GM12874 (cell line): ENCODE measurements at regions not wholly inside any gene's neighbourhood (a gene's known extent, or its start where the extent isn't known, plus 50 kb on each side); places are given as distances from the start of the nearest gene placed in this dataset.

Experiments
- TF ChIP-seq, protein P1 (sequence below): IDR thresholded peaks from 2 replicates; pipeline ENCODE4 v1.5.1; 2011; ENCODE audit warnings: low read depth, mild to moderate bottlenecking, control low read depth, low read length, moderate library complexity; ENCODE audit not compliant: insufficient read depth

DNA sequence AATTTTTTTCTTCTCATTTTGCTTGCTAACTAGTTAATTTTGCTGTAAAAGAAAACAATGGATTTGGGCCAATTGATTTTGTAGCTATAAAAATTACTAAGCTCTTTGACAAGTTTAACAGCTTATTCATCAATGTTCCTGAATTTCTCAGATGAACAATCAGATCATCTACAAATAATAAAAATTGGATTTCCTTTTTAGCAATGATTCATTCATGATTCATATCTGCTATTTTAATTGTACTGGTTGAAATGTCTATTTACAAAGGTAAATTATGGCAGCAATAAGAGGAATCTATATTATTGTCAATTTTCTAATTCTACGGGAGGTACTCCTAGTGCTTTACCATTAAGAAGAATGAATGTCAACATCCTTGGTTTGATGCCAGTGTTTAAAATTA is 178.8 kb upstream of the BTBD3 start:
- TF ChIP-seq, protein P1, sequence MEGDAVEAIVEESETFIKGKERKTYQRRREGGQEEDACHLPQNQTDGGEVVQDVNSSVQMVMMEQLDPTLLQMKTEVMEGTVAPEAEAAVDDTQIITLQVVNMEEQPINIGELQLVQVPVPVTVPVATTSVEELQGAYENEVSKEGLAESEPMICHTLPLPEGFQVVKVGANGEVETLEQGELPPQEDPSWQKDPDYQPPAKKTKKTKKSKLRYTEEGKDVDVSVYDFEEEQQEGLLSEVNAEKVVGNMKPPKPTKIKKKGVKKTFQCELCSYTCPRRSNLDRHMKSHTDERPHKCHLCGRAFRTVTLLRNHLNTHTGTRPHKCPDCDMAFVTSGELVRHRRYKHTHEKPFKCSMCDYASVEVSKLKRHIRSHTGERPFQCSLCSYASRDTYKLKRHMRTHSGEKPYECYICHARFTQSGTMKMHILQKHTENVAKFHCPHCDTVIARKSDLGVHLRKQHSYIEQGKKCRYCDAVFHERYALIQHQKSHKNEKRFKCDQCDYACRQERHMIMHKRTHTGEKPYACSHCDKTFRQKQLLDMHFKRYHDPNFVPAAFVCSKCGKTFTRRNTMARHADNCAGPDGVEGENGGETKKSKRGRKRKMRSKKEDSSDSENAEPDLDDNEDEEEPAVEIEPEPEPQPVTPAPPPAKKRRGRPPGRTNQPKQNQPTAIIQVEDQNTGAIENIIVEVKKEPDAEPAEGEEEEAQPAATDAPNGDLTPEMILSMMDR, result no peak

DNA sequence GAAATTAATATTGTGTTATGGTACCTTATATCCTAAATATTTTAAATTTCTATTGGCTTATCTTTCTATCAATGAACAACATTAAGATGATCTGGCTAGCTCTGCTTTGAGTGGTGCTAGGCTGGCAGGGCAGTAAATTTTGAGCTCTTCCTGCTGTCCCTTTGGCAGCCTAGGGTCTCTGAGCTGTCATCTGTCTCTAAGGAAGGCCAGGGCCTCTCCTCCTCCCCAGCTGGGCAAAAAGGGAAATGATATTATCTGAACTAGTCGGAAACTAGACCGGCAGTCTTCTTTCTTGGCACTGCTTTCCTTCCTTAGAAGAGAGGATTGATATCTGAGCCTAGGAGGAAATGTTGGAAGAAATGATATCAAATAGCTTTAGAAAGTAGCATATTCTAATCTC is 176.7 kb upstream of the BTBD3 start:
- TF ChIP-seq, protein P1, result no peak

DNA sequence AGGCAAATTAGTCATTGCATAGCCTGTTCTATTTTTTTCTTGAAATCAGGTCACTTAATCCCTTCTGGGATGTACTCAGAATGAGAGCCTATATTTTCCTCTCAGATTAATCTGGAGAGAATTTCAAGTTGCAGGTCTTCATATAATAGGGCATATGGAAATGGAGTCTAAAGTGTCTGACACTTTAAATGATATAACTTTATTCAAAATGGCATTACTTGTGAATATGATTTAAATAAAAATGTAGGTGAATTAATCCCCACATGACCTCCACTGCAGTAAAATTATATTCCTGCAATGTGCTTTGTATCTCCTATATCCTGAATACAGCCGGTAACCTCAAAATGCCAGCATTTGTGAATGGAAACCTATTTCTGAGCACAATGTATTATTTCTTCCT is 172.5 kb upstream of the BTBD3 start:
- TF ChIP-seq, protein P1, result no peak

DNA sequence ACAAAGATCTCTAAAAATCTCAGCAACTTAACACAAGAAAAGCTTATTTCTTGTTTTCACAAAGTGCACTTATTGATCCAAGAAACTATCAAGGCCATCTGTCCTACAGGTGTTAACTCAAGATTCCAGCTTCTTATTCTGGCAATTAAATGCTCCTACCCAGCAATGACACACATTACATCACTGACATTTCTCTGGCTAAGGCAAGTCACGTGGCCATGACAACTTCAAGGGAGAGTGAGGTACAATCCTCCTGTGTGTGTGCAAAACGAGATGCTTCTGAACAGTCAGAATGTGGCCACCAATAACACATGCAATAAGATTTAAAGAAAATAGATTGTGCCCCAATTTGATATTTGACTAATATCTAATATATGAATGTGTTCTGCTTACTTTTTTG is 169.3 kb upstream of the BTBD3 start:
- TF ChIP-seq, protein P1, result no peak

DNA sequence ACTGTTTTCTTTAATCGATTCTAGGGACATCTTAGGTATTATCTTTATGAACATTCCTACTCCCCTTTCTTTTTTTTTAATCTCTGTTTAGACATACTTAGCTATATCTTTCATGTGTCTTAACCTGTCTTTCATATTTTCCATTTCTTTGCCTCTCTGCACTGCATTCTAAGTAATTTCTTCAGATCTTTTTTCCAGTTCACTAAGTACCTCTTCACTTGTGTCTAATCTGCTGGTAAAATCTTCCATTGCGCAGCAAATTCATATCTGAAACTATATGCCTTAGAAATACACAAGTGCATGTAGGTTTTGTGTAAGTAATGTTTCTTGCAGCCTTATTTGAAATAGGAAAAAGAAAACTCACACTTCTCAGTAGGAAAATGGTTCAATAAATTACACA is 165.4 kb upstream of the BTBD3 start:
- TF ChIP-seq, protein P1, result no peak

DNA sequence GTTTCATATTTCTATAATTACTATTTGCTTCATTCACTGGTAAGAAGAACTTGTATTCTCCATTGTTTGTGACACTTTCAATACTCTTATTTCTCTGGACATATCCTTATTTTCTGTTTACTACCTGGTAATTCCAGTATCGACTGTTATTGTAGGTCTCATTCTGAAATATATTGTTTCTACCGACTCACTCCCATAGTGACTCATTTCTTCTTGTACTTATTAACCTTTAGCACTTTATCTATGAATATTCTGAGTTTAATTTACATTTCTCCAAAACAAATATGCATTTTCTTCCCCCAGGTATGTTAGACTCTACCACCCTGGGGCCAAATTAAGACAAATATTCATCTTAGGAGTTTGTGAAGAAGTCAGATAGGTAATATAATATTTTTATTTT is 164.5 kb upstream of the BTBD3 start:
- TF ChIP-seq, protein P1, result no peak

DNA sequence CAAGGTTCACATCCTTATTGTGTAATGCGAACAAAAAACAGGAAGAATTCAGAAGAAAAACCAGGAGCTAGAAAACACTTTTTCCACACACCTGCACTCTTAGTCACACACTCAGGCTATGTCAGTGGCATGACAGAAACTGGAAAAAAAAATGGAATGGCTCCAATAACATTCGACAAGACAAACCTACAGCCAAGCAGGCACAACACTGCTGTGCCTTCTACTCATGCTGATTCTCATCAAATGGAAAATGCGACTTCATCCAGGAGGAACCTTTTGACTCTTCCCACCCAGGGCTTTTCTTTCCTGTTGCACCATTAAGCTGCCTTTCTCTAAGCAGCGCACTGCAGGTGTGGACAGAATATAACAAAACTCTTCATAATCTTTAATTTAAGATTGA is 163.2 kb upstream of the BTBD3 start:
- TF ChIP-seq, protein P1, result no peak
